Keratinocyte (primary cell): ENCODE measurements at regions not wholly inside any gene's neighbourhood (a gene's known extent, or its start where the extent isn't known, plus 50 kb on each side); places are given as distances from the start of the nearest gene placed in this dataset.
"Not testable (repeated sequence)": the region's sequence is repeated elsewhere in the genome, so short reads cannot be mapped to it uniquely, and the experiment has no call there.

Experiments used
- DNase-seq: peaks from one replicate; pipeline ENCODE4 v3.0.0-alpha.2; 2011; ENCODE audit warnings: low read depth, missing footprints, low spot score
- FAIRE-seq: peaks from 2 replicates; lab custom pipeline; 2011; peaks lifted over from hg19 to GRCh38; lab: Jason Lieb, UNC
- H2AFZ ChIP-seq: 2 replicates; pipeline ENCODE4 v1.6.0; 2012; ENCODE audit warnings: low read length, control low read depth, inconsistent platforms; ENCODE audit not compliant: control insufficient read depth
- H3K27ac ChIP-seq: 2 replicates; pipeline ENCODE4 v1.5.1; 2011; ENCODE audit warnings: low read length; ENCODE audit not compliant: control insufficient read depth, insufficient read depth
- H3K27me3 ChIP-seq: 3 replicates; pipeline ENCODE4 v1.6.0; 2011; ENCODE audit warnings: low read length; ENCODE audit not compliant: control insufficient read depth, insufficient read depth; ENCODE audit errors: extremely low read depth
- H3K36me3 ChIP-seq, 2 experiments: 2 replicates in 1 of 2; 3 replicates in 1 of 2; pipeline ENCODE4 v1.5.1; 2011; ENCODE audit warnings: low read length in 2 of 2, mild to moderate bottlenecking in 1 of 2; ENCODE audit not compliant: control insufficient read depth in 2 of 2, insufficient read depth in 2 of 2; ENCODE audit errors: extremely low read depth in 1 of 2
- H3K4me1 ChIP-seq: 3 replicates; pipeline ENCODE4 v1.5.1; 2011; ENCODE audit warnings: low read length; ENCODE audit not compliant: control insufficient read depth, insufficient read depth; ENCODE audit errors: extremely low read depth
- H3K4me2 ChIP-seq: 3 replicates; pipeline ENCODE4 v1.6.0; 2011; ENCODE audit warnings: low read depth, low read length; ENCODE audit not compliant: control insufficient read depth, insufficient read depth; ENCODE audit errors: extremely low read depth
- H3K4me3 ChIP-seq, 3 experiments: fragments of 200-600 bp in 1 of 3; sonication (generic) in 1 of 3; 2 replicates in 2 of 3; 3 replicates in 1 of 3; pipeline ENCODE4 v1.5.1; 2011 to 2016; ENCODE audit warnings: low read length in 3 of 3, mild to moderate bottlenecking in 3 of 3, control low read depth in 2 of 3, inconsistent platforms in 1 of 3, low read depth in 1 of 3, mixed read lengths in 1 of 3, mixed run types in 1 of 3, moderate library complexity in 1 of 3; ENCODE audit not compliant: control insufficient read depth in 2 of 3, insufficient read depth in 2 of 3; ENCODE audit errors: extremely low read depth in 1 of 3
- H3K79me2 ChIP-seq: 2 replicates; pipeline ENCODE4 v1.6.0; 2012; ENCODE audit warnings: low read length; ENCODE audit not compliant: control insufficient read depth, insufficient read depth
- H3K9ac ChIP-seq: 3 replicates; pipeline ENCODE4 v1.6.0; 2011; ENCODE audit warnings: low read length; ENCODE audit not compliant: control insufficient read depth, insufficient read depth; ENCODE audit errors: extremely low read depth
- H3K9me1 ChIP-seq: 3 replicates; pipeline ENCODE4 v1.6.0; 2011; ENCODE audit warnings: low read length; ENCODE audit not compliant: control insufficient read depth, insufficient read depth; ENCODE audit errors: extremely low read depth
- H3K9me3 ChIP-seq: 2 replicates; pipeline ENCODE4 v1.5.1; 2012; ENCODE audit warnings: low read depth, low read length; ENCODE audit not compliant: control insufficient read depth
- H4K20me1 ChIP-seq: 3 replicates; pipeline ENCODE4 v1.6.0; 2011; ENCODE audit warnings: low read length; ENCODE audit not compliant: control insufficient read depth, insufficient read depth; ENCODE audit errors: extremely low read depth
- CTCF ChIP-seq, 3 experiments: IDR thresholded peaks in 1 of 3; conservative IDR thresholded peaks in 1 of 3; optimal IDR thresholded peaks in 1 of 3; 2 replicates in 2 of 3; 3 replicates in 1 of 3; pipeline versions ENCODE3 to v1.5.1; 2011; ENCODE audit warnings: low read length in 3 of 3, mild to moderate bottlenecking in 3 of 3, moderate library complexity in 2 of 3, control low read depth in 1 of 3, inconsistent platforms in 1 of 3; ENCODE audit not compliant: insufficient read depth in 2 of 3; ENCODE audit errors: extremely low read depth in 1 of 3
- EZH2 ChIP-seq: IDR thresholded peaks from one replicate; pipeline ENCODE4 v1.6.1; 2012; ENCODE audit warnings: inconsistent platforms, mild to moderate bottlenecking, low read length, moderate library complexity
- dilution Hi-C: fragments of 300-500 bp; cut with MboI; formaldehyde crosslinking; loops from one replicate; pipeline ENCODE4 v1.7.0; 2020; ENCODE audit warnings: low sequenced_read_pairs; ENCODE audit not compliant: extremely low pct_ligation_motif_present

- FAIRE-seq, result no peak
- H4K20me1 ChIP-seq, result no peaks in the 10 kb centered on the region
- dilution Hi-C loops, result no loop called here
Measured at GRCh38 chr9:97153967-97154366, 115.0 kb upstream of the CTSV start.

GRCh38 chr9:97153160-97153559, 114.2 kb upstream of the CTSV start:
- H3K4me2 ChIP-seq, H3K4me1 ChIP-seq, H3K9ac ChIP-seq, H3K27me3 ChIP-seq, H3K79me2 ChIP-seq, dilution Hi-C loops, H3K36me3 ChIP-seq, FAIRE-seq, H3K9me1 ChIP-seq, H4K20me1 ChIP-seq, H3K4me3 ChIP-seq, DNase-seq, H2AFZ ChIP-seq, H3K9me3 ChIP-seq, H3K27ac ChIP-seq: not testable (repeated sequence)

More at GRCh38 chr9:97153967-97154366, 115.0 kb upstream of the CTSV start:
- no peak for DNase-seq
- H3K4me3 ChIP-seq, result no peak overlapping the region
- no peak overlapping the region for H2AFZ ChIP-seq
- H3K9me1 ChIP-seq, result no peaks in the 10 kb centered on the region
- no peak overlapping the region for H3K4me2 ChIP-seq
- H3K4me1 ChIP-seq, result no peaks in the 10 kb centered on the region
- TF ChIP-seq CTCF (optimal IDR thresholded peaks at IDR 0.05 in 1 of 3, IDR thresholded peaks at IDR 0.05 in 1 of 3, conservative IDR thresholded peaks at IDR 0.05 in 1 of 3; ENCODE audit: extremely low read depth in 1 of 3, insufficient read depth in 2 of 3, low read length in 3 of 3) (no peak), EZH2 (no peak)
- H3K9ac ChIP-seq, result no peak overlapping the region
- H3K79me2 ChIP-seq, result no peaks in the 10 kb centered on the region
- peaks cover 4% of the 10 kb centered on the region for H3K27me3 ChIP-seq
- no peaks in the 10 kb centered on the region for H3K9me3 ChIP-seq
- no peak overlapping the region for H3K27ac ChIP-seq
- no peaks in the 10 kb centered on the region for H3K36me3 ChIP-seq

- FAIRE-seq, H3K36me3 ChIP-seq, H3K4me2 ChIP-seq, H3K9me3 ChIP-seq, H3K27ac ChIP-seq, dilution Hi-C loops, H4K20me1 ChIP-seq, H3K9ac ChIP-seq, H3K27me3 ChIP-seq, H2AFZ ChIP-seq, H3K4me3 ChIP-seq, DNase-seq, H3K9me1 ChIP-seq, H3K4me1 ChIP-seq, H3K79me2 ChIP-seq: not testable (repeated sequence)
Measured at GRCh38 chr9:97150471-97150870, 111.5 kb upstream of the CTSV start.

- FAIRE-seq, H4K20me1 ChIP-seq, H3K9ac ChIP-seq, H3K79me2 ChIP-seq, H3K4me2 ChIP-seq, H3K36me3 ChIP-seq, H3K27me3 ChIP-seq, H3K9me1 ChIP-seq, H3K4me3 ChIP-seq, H2AFZ ChIP-seq, DNase-seq, H3K27ac ChIP-seq, dilution Hi-C loops, H3K4me1 ChIP-seq, H3K9me3 ChIP-seq: not testable (repeated sequence)
Measured at GRCh38 chr9:97148428-97148827, 109.5 kb upstream of the CTSV start.
